ENCODE measurements at regions not wholly inside any gene's neighbourhood (a gene's known extent, or its start where the extent isn't known, plus 50 kb on each side); places are given as distances from the start of the nearest gene placed in this dataset.

DNA sequence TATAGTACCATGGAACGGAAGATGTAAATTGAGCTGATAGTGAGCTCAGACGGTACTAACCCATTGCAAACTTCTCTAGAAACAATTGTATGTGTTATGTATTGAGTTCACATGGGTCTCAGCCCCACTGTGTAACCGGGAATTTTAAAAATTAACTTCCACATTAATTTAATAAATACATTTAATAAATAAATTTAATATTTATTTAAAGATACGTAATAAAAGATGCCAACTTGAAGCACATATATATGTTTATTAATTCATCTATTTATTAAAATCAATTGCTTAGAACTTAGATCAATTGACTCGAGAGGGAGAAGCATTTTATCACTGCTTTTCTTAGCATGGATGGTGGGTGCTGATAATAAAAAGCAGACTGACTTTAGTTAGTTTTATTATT lies 170.1 kb upstream of the NPVF start:
- DNase-seq = no peak

DNA sequence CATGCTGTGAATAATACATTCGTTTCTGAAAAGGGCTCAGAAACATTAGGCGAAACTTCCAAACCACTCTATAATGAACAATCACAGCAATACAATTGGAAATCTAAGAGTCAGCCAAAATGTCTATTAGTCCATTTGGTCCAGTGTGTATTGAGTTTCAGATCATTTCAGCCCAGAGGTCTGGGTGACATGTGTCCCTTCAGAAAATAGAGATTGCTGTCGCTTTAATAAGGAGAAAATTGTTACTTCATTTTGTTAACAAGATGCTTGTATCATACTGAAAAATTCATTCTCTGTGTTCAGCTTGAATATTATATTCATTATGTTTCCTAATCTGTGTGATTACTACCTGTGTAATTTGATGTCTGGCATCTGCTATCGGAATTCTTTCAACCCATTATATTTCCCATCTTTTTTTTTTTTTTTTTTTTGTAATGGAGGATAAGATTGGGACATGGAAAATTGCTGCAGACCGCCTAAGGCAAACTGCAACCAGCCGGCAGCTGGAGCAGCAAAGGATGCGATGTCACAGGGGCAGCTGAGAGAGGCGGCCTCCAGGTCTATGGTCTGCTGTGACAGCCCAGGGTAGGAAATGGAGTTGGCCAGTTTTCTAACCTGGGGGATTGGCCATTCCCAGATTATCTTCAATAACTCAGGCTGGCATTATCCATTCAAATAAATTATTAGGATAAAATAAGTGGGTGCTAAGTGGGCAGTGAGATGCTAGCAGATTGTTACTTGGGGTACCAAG lies 170.9 kb upstream of the NPVF start:
- no peak for DNase-seq

DNA sequence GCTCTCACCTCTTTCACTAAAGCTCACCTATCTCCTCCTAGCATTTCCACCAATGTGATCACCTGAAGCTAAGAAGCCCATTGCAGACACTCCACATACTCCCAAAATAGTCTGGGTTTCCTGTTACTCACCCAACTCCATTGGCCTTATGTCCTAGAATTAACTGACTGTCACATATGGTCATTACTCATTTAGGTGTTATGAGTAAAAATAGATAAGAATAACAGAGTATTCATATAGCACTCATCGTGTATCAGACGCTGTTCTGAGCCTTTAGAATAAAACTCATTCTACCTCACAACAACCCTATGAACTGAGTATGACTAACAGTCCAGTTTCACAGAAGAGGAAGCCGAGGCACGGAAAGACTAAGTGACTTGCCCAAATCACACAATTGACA lies 174.2 kb upstream of the NPVF start:
- no peak for DNase-seq

DNA sequence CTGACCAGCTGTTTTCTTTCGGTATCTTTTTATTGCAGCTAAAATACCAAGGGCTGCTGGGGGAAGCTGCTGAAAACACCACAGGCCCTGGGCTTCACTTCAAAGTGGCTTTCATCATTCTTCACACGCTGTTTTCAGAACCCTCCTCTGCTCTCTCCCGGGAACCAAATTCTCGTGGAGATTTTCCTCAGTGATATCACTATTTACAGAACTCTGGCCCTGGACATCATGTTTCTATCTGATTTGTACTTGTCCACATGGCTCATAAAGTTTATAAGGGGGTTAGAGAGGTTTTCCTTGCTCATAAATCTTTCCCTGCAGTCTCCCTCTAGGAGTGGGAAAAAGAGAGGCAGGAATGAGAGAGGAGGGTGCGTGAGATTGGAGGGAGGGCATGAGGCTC lies 177.4 kb upstream of the NPVF start:
- DNase-seq = no peak

DNA sequence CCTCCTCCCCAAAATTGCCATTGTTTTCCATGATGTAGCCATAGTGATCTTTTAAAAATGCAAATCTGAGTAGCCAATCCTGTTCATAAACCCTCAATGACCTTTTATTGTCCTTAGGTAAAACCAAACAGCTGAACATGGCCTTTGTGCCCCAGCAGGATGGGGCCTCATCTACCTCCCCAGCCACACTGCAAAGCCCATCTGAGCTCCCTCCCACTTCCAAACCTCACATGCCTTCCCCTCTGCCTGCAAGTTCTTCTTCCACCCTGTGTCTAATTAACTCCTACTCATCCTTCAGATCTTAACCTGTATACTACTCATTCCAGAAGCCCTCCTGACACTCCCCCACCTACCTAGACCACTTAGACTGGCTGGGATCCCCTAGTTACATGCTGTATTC lies 178.8 kb upstream of the NPVF start:
- no peak for DNase-seq

DNA sequence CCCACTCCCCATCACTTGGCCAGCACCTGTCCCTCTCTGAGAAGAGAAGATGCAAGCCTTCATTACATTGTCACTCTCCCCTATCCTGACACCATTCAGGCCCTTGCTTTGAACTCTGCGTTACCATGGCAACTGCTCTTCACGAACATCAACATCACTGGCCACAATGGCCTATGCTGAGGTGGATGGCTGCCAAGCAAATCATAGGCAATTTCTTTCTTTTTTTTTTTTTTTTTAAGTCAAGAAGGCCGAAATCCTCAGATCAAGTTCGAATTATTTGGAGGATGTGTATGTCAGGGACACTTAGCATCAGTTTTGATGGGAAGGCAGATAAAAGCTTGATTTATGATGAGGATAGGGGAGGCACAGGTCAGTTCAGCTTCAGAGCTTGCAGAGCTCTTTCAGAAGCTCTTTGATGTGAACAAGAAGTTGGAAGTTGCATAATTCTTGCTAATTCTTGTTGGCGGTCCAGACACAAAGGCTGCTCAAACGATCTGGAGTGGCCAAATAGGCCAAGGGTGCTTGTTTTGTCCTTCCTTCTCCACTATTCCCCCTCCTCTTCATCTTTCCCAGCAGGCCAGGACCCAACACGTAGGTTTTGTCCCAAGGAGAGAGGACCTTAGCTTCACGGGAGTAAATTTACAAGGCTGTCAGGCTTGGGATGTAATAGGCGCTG lies 179.9 kb upstream of the NPVF start:
- DNase-seq = no peak

DNA sequence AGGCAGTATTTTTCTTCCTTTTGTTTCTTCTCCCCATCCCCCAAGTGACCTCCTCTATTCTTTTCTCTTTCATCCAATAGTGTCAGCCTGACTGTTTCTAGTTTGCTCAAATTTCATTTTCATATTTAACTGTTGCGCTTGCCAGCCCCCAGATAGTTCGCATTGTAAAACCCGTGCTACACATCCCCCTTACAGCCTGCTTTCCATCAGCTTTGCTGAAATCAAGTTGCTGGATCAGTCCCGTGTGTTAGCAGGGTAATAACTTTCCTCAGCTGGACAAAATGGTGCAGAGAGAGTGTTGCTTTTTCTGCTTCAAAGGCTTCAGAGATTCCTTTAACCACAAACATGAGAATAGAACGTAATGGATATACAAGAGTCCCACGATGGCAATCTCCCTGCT lies 180.6 kb upstream of the NPVF start:
- DNase-seq = no peak

DNA sequence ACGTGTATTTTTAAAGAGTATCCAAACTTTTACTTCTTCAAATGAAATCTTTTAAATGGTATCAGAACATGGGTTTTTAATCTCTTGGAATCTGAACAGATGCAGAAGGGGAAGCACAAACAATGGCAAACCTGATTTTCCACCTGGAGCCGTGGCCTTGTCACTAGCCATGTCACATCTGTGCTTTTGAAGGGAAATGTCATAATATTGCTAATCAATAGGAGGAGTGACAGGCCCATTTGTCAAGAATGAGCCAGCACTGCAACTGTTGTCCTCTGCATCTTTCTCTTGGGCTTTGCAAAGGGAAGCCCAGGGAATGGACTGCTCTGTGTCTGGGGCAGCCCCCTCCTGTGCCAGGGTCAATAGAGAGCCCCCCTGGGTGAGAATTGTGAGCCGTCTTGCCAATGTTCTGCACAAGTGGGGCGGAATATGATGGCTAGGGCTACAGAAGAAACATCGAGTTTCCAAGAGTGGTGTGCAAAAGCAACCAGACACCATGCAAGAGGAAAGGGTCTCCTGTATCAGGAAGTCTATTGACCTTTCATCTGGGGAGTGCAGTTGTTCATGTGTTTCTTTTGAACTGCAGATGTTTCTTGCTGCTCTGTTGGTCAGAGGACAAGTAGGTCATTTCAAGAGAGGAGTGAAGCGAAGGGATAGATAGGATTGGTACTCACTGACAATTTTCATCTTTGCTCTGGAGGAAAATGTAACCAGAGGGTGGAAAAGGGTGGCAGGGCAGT lies 181.8 kb upstream of the NPVF start:
- DNase-seq = no peak

DNA sequence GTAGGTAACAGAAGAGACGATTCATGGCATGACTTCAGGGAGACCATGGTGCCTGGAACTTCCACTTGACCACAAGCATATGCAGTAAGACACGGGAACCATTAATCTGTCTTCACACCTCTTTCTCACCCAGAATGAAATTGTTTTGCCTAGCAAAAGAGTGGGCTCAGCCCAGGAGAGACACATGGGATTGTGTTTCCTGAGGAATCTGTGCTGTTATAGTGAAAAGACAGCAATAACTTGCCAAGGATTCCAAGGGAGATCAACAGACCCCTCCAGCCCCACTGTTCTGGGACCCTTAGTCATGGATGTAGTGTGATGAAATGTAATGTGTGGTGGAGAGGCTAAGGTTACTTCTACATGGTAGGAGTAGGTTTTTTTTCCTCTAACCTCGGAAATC lies 192.5 kb upstream of the NPVF start:
- no peak for DNase-seq

DNA sequence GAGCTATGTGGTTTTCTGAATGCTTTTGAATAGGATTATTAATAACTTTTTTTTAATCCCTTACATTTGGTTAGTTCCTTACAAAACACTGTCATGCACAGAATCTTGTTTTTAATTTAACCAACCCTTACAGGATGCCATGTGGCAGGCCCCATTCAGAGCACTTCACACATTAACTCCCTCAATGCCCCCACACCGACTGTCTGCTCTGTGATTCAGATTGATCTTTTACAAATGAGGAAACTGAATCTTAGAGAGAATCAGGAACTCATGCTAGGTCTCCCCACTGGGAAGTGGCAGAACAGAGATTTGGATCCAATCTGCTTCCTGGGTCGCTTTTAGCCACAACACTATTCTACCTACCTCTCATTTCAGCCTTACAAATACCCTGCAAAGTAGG lies 195.8 kb upstream of the NPVF start:
- DNase-seq = no peak

DNA sequence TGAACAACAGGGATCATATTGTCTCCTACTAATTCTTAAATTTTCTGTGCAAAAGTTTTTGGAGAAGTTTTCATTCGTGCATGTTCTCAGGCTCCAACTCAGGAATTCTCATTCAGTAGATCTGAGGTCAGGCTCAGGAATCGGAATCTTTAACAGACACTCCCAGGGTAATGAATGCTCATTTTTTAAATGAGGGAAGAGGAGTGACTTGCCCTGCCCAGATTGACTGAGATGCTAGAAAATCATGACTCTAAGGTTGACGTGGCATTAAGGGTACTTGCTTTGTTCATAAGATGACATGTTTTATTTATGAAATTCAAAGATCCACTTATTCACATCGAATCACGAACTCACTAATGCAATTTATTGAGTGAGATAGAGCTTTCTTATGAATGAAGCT lies 196.6 kb upstream of the NPVF start:
- DNase-seq = no peak

DNA sequence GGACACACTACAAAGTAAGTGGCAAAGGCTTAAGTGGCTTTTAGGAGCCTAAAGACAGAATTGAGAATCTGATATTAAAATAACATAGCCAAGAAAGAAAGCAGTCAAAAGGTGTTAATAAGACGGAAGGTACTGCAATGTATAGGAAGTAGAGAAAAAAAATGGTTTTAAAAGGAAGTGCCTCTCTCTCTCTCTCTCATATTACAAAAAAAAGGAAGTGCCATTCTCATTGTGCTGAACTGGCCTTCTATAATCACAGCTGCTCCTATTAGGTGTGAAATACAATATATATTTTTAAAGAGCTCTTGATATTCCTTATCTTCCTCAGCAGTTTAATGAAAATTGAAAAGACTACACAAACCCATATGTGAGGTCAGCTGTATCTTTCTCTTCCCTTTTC lies 199.4 kb upstream of the NPVF start:
- no peak for DNase-seq

DNA sequence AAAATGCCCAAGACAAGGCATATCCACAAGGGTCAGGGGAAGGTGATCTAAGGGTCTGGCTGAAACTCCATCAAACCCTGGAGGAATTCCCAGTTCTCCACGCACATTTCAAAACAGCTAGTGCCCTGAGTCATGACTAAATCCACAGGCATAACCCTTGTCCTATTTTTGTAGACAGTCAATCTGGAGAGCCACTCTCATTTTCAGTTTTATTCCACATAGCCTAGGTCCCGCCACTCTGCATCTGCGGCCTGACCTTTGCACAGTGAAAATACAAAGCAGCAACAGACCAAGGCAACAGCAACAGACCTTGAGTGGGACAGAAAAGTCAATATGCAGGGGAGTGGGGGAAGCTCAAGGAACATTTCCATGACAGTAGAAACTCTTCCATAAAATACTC lies 201.4 kb upstream of the NPVF start:
- no peak for DNase-seq

DNA sequence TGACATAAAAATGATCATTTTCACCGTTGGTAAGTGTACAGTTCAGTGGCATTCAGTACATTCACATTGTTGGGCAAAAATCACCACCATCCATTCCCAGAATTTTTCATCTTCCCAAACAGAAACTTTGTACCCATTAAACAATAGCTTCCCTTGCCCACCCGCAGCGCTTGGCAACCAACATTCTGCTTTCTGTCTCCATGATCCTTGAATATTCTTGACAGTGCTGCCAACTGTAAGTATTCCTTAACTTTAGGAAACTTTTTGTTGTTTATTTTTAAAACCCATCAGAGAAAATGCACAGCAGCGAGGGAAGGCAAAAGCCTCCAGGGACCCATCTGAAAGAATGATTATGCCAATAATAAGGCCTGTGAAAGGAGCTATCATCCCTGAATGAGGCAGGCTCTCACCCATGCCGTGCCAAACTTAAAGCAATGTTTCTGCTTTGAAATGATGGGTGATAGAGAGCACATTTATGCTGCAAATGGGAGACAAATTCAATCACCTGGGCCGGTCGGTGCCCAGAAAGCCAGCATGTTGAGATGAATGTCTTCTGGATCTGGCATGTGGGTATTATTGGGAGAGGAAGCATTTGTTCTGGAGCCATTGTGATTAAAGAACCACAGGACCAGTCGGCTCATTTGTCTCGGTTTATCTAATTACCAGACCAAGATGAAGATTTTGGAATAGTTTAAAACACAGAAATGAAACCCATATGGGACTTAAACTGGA lies 202.1 kb upstream of the NPVF start:
- DNase-seq = no peak

DNA sequence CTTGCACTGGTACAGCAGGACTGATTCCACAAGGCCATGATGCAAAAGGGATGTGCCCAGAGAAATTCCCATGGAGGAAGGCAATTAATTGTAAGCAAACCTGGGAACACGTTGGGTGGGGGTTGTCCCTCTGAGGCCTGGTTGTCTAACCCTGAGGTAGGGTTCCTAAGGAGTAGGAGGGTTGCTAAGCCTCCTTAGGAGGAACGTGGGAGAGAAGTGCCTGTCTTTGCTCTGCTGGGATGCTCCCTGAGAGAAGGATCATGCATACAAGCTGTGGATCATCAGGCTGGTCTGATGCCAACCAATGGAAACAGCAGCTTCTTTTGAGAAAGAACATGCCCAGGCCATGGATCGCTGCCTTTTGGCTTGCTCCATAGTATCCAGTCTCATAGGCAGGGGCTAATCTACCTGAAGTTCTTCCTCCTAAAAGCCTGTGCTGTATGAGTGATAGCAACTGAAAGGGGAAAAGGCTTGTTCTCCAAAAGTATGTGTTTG lies 203.7 kb upstream of the NPVF start:
- no peak for DNase-seq

DNA sequence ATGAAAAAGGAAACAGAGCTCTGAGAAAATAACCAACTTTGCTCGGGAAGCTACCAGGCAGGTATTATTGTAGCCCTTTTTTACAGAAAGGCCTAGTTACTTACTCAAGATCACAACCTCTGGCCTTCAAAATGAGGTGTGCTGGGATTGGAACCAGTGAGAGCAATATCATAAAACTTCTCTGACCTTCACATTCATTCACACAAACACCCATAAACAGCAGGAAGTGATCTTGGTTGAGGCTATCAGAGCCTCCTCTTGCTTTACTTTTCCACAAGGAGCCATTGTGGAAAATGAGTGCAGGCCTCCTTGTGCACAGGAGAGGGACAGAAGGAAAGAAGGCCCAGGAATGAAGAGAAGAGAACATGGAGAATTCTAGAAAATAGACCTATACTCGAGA lies 204.5 kb upstream of the NPVF start:
- no peak for DNase-seq

DNA sequence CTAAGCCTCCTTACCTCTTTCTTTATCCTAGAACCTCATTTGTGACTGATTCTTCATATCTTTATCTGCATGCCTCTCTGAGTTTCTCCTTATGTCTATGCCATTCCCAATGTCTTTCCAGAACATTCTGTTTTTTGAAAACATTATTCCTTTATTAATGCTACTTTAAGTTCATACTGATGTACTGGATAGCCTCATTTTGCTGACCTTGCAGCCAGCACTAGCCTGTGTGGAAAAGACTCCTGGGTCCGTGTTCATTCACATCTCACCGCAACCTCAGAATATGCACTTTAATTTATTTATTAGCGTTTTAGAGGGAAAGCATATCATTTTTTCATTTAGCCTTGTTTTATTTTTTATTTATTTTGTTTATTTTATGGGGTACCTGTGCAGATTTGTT lies 208.1 kb upstream of the NPVF start:
- no peak for DNase-seq

DNA sequence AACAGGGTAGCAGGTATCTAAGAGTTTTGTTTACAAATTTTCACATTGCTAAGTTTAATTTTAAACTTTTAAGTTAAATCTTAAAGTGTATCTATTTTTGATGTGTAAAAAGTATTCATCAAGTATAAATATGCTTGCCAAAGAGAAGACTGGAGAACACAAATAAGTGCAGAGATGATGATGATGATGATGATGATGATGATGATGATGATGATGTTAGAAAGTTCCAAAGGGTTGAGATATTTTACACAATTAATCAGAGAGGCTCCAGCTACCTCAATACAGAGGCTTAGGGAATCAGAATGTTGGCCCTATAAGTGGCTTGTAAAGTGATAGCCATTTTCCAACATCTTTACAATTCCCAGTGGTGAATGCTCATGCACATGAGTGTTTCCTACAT lies 209.0 kb upstream of the NPVF start:
- no peak for DNase-seq

DNA sequence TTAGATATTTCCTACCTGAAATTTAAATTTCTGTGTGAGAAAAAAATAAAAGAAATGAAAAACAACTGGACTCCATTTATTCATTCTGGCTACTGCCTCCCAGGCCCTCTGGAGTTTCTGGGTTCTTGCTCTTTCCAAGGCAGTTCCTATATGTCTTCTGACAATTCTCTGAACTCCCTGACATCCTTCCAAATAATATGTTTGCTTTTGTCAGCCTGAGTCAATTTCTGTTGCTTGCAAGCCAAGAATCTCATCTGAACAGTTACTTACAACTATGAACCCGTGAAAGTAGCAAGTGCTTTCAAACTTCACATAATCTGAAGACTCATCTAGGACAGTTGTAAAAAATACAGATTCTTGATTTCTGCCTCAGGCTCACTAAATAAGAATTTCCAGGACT lies 216.7 kb upstream of the NPVF start:
- DNase-seq = no peak

DNA sequence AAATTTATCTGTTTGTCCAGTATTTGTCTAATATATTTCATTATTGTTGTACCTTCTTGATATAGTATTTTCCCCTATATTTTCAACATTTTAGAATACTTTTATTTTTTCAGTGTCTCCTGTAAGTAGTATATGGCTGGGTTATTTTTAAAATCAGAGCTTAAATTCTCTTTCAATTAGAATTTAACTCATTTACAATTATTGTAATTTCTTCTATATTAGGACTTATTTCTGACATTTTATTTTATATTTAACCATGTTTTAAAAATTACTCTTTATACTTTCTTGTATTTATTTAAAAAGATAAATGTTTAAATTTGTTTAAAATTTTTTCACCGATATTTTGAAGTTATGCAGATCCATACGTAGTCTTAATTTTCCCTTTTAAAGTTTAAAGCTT lies 220.0 kb upstream of the NPVF start:
- DNase-seq = no peak

DNA sequence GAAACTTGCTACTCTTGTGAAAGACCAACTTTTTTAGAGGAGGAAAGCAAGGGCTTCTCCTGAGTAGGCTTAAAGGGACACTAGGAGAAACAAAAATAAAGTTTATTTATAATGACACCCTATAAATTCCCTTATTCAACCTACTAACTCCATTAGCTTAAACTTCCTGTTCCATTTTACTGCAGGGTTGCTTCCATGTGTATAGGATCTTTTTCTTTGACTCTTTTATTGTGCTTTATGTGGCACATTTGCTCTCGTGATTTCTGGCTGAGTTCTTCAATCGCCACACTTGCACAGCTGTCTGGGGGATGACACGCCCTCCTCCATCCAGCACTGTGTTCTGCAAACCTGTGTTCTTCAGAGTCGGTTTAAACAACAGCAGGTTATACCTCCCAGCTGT lies 225.7 kb upstream of the NPVF start:
- no peak for DNase-seq

DNA sequence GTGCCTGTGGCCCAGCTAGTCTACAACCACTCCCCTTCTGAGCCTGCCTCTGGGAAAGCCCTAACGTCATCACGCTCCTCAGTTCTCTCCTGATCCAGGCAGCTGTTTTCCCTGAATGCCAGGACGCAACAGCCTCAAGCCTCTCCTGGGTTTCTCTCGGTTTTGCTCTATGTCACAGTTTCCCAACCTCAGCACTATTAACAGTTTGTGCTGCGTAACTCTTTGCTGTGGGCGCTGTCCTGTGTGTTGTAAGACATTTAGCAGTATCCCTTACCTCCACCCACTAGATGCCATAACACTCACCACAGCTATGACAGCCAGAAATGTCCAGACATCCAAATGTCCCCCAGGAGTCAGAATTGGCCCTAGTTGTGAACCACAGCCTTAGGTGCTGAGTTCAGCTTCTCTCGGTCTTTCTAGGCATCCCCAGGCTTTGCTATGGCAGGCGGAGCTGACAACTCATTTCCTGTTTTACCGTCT lies 226.3 kb upstream of the NPVF start:
- no peak for DNase-seq

DNA sequence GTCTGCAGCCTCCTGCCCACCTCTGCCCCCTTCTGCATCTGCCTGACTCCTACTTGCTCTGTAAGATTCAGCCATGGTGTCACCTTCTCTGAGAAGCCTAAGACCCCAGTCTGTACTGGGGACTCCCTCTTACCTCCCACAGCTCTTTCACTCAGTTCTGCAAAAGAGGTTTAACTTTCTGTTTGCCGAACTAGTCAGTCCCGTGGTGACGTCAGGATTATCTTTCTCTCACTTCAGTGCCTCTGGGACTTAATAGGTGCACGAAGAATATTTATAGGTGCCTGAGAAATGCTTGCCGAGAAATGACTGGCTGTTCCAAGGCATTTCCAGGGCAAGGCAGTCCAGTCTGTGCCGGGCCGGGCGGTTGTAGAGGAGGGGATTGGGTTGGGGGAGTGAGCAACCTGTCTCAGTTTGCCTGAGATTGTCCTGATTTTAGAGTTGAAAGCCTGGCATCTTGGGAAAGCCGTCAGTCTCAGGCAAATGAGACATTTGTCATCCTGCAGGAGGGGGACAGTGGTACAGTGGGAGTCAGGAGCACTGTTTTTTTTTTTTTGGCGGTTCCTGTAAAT lies 227.5 kb upstream of the NPVF start:
- no peak for DNase-seq
